ENCODE measurements at regions not wholly inside any gene's neighbourhood (a gene's known extent, or its start where the extent isn't known, plus 50 kb on each side); places are given as distances from the start of the nearest gene placed in this dataset. TPM values are rescaled to one million over a fixed set of nuclear protein-coding genes. Genes with fewer than 3 reads are reported as not detected.

Small RNAs in the stretch of these regions (small RNA-seq; reads per million reads assigned to genes)
- gene RNU6-400P (ENCODE audit: low read depth), result not detected
- not detected for gene RNU6-472P (ENCODE audit: low read depth)
